Tibial nerve (tissue), 4 donors: ENCODE measurements at regions not wholly inside any gene's neighbourhood (a gene's known extent, or its start where the extent isn't known, plus 50 kb on each side); places are given as distances from the start of the nearest gene placed in this dataset.

Experiments
- DNase-seq, 2 donors: peaks; one replicate each; pipeline ENCODE4 v3.0.0-alpha.2; 2019; ENCODE audit warnings: low spot score in 2 of 2
- H3K27ac ChIP-seq, 4 donors: fragments of 200-600 bp; sonication (generic) in 3 of 4; one replicate each; pipeline ENCODE4 v1.5.1; 2017 to 2019; ENCODE audit warnings: mild to moderate bottlenecking in 1 of 4
- H3K27me3 ChIP-seq, 2 donors: fragments of 200-600 bp; sonication (generic) in 1 of 2; one replicate each; pipeline versions ENCODE4 v1.5.1 to v1.6.0; 2017 to 2019
- H3K36me3 ChIP-seq, 3 donors: fragments of 200-600 bp; sonication (generic); one replicate each; pipeline ENCODE4 v1.5.1; 2018 to 2019
- H3K4me1 ChIP-seq, 4 donors: fragments of 200-600 bp; sonication (generic) in 3 of 4; one replicate each; pipeline ENCODE4 v1.5.1; 2017 to 2019
- H3K4me3 ChIP-seq, 4 donors: fragments of 200-600 bp; sonication (generic) in 3 of 4; one replicate each; pipeline ENCODE4 v1.5.1; 2017 to 2019; ENCODE audit warnings: mild to moderate bottlenecking in 1 of 4, moderate library complexity in 1 of 4
- H3K9me3 ChIP-seq, 4 donors: fragments of 200-600 bp; sonication (generic) in 3 of 4; one replicate each; pipeline ENCODE4 v1.5.1; 2017 to 2019
- CTCF ChIP-seq, 5 experiments: fragments of 200-600 bp in 3 of 5; fragments of 450-650 bp in 2 of 5; sonication (generic) in 3 of 5; IDR thresholded peaks; one replicate each; pipeline ENCODE4 v1.5.1; 2016 to 2019; ENCODE audit warnings: antibody characterized with exemption in 5 of 5, mild to moderate bottlenecking in 3 of 5, moderate library complexity in 2 of 5
- EP300 ChIP-seq, 2 donors: sonication (generic); formaldehyde crosslinking; IDR thresholded peaks; one replicate each; pipeline ENCODE4 v1.6.1; 2017; ENCODE audit warnings: antibody characterized with exemption in 2 of 2, mild to moderate bottlenecking in 1 of 2
- POLR2A ChIP-seq, 2 donors: fragments of 450-650 bp; IDR thresholded peaks; one replicate each; pipeline ENCODE4 v1.6.1; 2017; ENCODE audit warnings: antibody characterized with exemption in 2 of 2, mild to moderate bottlenecking in 2 of 2, moderate library complexity in 2 of 2
- WGBS, 2 donors: methylation state at CpG; one replicate each; pipeline ENCODE4 v1.1.5; 2018; 5-methylcytosine and 5-hydroxymethylcytosine counted together

- no peaks in the 10 kb centered on the region for H3K4me1 ChIP-seq
- no peaks in the 10 kb centered on the region for H3K9me3 ChIP-seq
- H3K27ac ChIP-seq = no peak overlapping the region
- no peak for DNase-seq
- TF ChIP-seq CTCF (IDR thresholded peaks at IDR 0.05) (no peak), POLR2A (IDR thresholded peaks at IDR 0.05) (no peak), EP300 (IDR thresholded peaks at IDR 0.05) (no peak)
- WGBS, 2 donors = 36 to 65% methylated on average over 1 of the region's 1 CpG
- no peaks in the 10 kb centered on the region for H3K36me3 ChIP-seq
- H3K27me3 ChIP-seq = no peaks in the 10 kb centered on the region
- no peak overlapping the region for H3K4me3 ChIP-seq
These were observed 779.3 kb downstream of the NLGN4X start for GRCh38 chrX:5449323-5449722.

- peaks cover 0 to 2% (median 0%) of the 10 kb centered on the region in 3 donors for H3K36me3 ChIP-seq
- TF ChIP-seq CTCF (IDR thresholded peaks at IDR 0.05) = no peak
- TF ChIP-seq POLR2A (IDR thresholded peaks at IDR 0.05) = no peak
- TF ChIP-seq EP300 (IDR thresholded peaks at IDR 0.05) = no peak
- no peaks in the 10 kb centered on the region for H3K4me1 ChIP-seq
- H3K27ac ChIP-seq = no peak overlapping the region
- DNase-seq = no peak
- no peak overlapping the region for H3K4me3 ChIP-seq
- H3K27me3 ChIP-seq = no peaks in the 10 kb centered on the region
- H3K9me3 ChIP-seq = no peaks in the 10 kb centered on the region
These were observed 796.8 kb downstream of the NLGN4X start for GRCh38 chrX:5431823-5432222.

GRCh38 chrX:5425119-5425518, 803.5 kb downstream of the NLGN4X start:
- TF ChIP-seq POLR2A (IDR thresholded peaks at IDR 0.05) = no peak
- no peak for TF ChIP-seq CTCF (IDR thresholded peaks at IDR 0.05)
- TF ChIP-seq EP300 (IDR thresholded peaks at IDR 0.05) = no peak
- no peak for DNase-seq

GRCh38 chrX:5417381-5417780, 811.3 kb downstream of the NLGN4X start:
- H3K4me1 ChIP-seq = no peaks in the 10 kb centered on the region
- DNase-seq = no peak
- H3K36me3 ChIP-seq = no peaks in the 10 kb centered on the region
- no peak overlapping the region for H3K27ac ChIP-seq
- no peak overlapping the region for H3K4me3 ChIP-seq
- TF ChIP-seq CTCF (IDR thresholded peaks at IDR 0.05) (no peak), POLR2A (IDR thresholded peaks at IDR 0.05) (no peak), EP300 (IDR thresholded peaks at IDR 0.05) (no peak)
- WGBS, 2 donors = 32 to 48% methylated on average over 1 of the region's 1 CpG
- no peaks in the 10 kb centered on the region for H3K27me3 ChIP-seq
- no peaks in the 10 kb centered on the region for H3K9me3 ChIP-seq

More at GRCh38 chrX:5425119-5425518, 803.5 kb downstream of the NLGN4X start:
- Histone ChIP-seq H3K4me1 (no peaks in the 10 kb centered on the region), H3K9me3 (no peaks in the 10 kb centered on the region), H3K27me3 (no peaks in the 10 kb centered on the region), H3K27ac (no peak overlapping the region), H3K4me3 (no peak overlapping the region), H3K36me3 (no peaks in the 10 kb centered on the region)

GRCh38 chrX:5415738-5416137, 812.9 kb downstream of the NLGN4X start:
- Histone ChIP-seq H3K4me3 (no peak overlapping the region), H3K27ac (no peak overlapping the region), H3K36me3 (no peaks in the 10 kb centered on the region), H3K4me1 (no peaks in the 10 kb centered on the region), H3K9me3 (no peaks in the 10 kb centered on the region), H3K27me3 (no peaks in the 10 kb centered on the region)
- DNase-seq = no peak
- no peak for TF ChIP-seq EP300 (IDR thresholded peaks at IDR 0.05)
- no peak for TF ChIP-seq POLR2A (IDR thresholded peaks at IDR 0.05)
- no peak for TF ChIP-seq CTCF (IDR thresholded peaks at IDR 0.05)
- WGBS, 2 donors = 86 to 93% methylated on average over 2 of the region's 2 CpGs
